Liver (tissue), 3 donors: ENCODE measurements at regions not wholly inside any gene's neighbourhood (a gene's known extent, or its start where the extent isn't known, plus 50 kb on each side); places are given as distances from the start of the nearest gene placed in this dataset.

ENCODE experiments used
- EGR1 ChIP-seq, 2 donors: IDR thresholded peaks; 2 replicates each; pipeline ENCODE4 v1.6.1; 2016 to 2018; ENCODE audit warnings: antibody characterized with exemption in 2 of 2, low read depth in 2 of 2
- JUND ChIP-seq, 2 donors: IDR thresholded peaks; 2 replicates each; pipeline ENCODE4 v1.6.1; 2016; ENCODE audit warnings: antibody characterized with exemption in 2 of 2
- SP1 ChIP-seq: IDR thresholded peaks from 2 replicates; pipeline ENCODE4 v1.6.1; 2018; ENCODE audit warnings: antibody characterized with exemption, mild to moderate bottlenecking
- TAF1 ChIP-seq: conservative IDR thresholded peaks from 2 replicates; pipeline ENCODE4 v1.6.1; 2016; ENCODE audit warnings: antibody characterized with exemption, mild to moderate bottlenecking
- YY1 ChIP-seq: IDR thresholded peaks from 2 replicates; pipeline ENCODE4 v1.6.1; 2016; ENCODE audit warnings: antibody characterized with exemption, mild to moderate bottlenecking
- TF ChIP-seq, protein P1 (sequence below): fragments of 150-350 bp; IDR thresholded peaks from 2 replicates; pipeline ENCODE4 v1.5.1; 2017; ENCODE audit warnings: improper control_type of control experiment, low read depth, low read length; ENCODE audit not compliant: missing input control
- TF ChIP-seq, protein P2 (sequence below): IDR thresholded peaks from 2 replicates; pipeline ENCODE4 v1.6.1; 2016; ENCODE audit warnings: antibody characterized with exemption, mild to moderate bottlenecking
- TF ChIP-seq, protein P3 (sequence below): IDR thresholded peaks from 2 replicates; pipeline ENCODE4 v1.6.1; 2016; ENCODE audit warnings: antibody characterized with exemption
- TF ChIP-seq, protein P4 (sequence below): IDR thresholded peaks from 2 replicates; pipeline ENCODE4 v1.6.1; 2016; ENCODE audit warnings: antibody characterized with exemption
- donor health status: healthy.
- donor health status: healthy.

DNA sequence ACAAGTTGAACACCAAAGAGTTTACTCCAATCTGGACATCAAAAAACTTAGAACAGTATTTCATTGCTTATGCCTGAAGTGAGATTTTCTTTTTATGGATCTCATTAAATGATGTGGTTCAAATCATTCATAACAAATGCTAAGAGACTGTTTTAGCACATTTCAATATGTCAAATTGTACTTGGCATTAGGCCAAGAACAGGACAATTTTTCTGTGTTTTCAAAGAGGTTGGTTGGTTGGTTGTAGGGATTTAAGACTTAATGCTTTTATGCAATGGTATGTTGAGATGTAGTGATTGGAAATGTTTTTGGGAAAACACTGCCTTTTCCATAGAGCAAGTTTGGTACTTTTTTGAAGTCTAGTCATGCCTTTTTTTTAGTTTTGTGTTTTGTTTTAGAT is 510.4 kb downstream of the ZNF674 start:
- TF ChIP-seq, protein P1, sequence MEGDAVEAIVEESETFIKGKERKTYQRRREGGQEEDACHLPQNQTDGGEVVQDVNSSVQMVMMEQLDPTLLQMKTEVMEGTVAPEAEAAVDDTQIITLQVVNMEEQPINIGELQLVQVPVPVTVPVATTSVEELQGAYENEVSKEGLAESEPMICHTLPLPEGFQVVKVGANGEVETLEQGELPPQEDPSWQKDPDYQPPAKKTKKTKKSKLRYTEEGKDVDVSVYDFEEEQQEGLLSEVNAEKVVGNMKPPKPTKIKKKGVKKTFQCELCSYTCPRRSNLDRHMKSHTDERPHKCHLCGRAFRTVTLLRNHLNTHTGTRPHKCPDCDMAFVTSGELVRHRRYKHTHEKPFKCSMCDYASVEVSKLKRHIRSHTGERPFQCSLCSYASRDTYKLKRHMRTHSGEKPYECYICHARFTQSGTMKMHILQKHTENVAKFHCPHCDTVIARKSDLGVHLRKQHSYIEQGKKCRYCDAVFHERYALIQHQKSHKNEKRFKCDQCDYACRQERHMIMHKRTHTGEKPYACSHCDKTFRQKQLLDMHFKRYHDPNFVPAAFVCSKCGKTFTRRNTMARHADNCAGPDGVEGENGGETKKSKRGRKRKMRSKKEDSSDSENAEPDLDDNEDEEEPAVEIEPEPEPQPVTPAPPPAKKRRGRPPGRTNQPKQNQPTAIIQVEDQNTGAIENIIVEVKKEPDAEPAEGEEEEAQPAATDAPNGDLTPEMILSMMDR = no peak
- TF ChIP-seq EGR1 (IDR thresholded peaks at IDR 0.05; ENCODE audit: low read depth in 2 of 2) = no peak
- TF ChIP-seq, protein P2, sequence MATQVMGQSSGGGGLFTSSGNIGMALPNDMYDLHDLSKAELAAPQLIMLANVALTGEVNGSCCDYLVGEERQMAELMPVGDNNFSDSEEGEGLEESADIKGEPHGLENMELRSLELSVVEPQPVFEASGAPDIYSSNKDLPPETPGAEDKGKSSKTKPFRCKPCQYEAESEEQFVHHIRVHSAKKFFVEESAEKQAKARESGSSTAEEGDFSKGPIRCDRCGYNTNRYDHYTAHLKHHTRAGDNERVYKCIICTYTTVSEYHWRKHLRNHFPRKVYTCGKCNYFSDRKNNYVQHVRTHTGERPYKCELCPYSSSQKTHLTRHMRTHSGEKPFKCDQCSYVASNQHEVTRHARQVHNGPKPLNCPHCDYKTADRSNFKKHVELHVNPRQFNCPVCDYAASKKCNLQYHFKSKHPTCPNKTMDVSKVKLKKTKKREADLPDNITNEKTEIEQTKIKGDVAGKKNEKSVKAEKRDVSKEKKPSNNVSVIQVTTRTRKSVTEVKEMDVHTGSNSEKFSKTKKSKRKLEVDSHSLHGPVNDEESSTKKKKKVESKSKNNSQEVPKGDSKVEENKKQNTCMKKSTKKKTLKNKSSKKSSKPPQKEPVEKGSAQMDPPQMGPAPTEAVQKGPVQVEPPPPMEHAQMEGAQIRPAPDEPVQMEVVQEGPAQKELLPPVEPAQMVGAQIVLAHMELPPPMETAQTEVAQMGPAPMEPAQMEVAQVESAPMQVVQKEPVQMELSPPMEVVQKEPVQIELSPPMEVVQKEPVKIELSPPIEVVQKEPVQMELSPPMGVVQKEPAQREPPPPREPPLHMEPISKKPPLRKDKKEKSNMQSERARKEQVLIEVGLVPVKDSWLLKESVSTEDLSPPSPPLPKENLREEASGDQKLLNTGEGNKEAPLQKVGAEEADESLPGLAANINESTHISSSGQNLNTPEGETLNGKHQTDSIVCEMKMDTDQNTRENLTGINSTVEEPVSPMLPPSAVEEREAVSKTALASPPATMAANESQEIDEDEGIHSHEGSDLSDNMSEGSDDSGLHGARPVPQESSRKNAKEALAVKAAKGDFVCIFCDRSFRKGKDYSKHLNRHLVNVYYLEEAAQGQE = no peak
- no peak for TF ChIP-seq JUND (IDR thresholded peaks at IDR 0.05)
- TF ChIP-seq TAF1 = no peak
- no peak for TF ChIP-seq SP1
- no peak for TF ChIP-seq YY1
- TF ChIP-seq, protein P3, sequence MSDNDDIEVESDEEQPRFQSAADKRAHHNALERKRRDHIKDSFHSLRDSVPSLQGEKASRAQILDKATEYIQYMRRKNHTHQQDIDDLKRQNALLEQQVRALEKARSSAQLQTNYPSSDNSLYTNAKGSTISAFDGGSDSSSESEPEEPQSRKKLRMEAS = no peak
- TF ChIP-seq, protein P4, sequence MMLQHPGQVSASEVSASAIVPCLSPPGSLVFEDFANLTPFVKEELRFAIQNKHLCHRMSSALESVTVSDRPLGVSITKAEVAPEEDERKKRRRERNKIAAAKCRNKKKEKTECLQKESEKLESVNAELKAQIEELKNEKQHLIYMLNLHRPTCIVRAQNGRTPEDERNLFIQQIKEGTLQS = no peak
